HFF-Myc (cell line): ENCODE measurements at regions not wholly inside any gene's neighbourhood (a gene's known extent, or its start where the extent isn't known, plus 50 kb on each side); places are given as distances from the start of the nearest gene placed in this dataset.
"Not testable (repeated sequence)": the region's sequence is repeated elsewhere in the genome, so short reads cannot be mapped to it uniquely, and the experiment has no call there.

Experiments
- DNase-seq: peaks from one replicate; pipeline ENCODE4 v3.0.0-alpha.2; 2011; ENCODE audit warnings: low read depth; ENCODE audit errors: extremely low read depth
- H3K4me3 ChIP-seq: replicated peaks from 2 replicates; pipeline ENCODE4 v1.5.1; 2011; ENCODE audit warnings: low read depth, mild to moderate bottlenecking, control low read depth, low read length
- TF ChIP-seq, protein P1 (sequence below): IDR thresholded peaks from 2 replicates; pipeline ENCODE4 v1.5.1; 2012; ENCODE audit warnings: mild to moderate bottlenecking, low read depth, low read length, control low read depth; ENCODE audit errors: missing control alignments

DNA sequence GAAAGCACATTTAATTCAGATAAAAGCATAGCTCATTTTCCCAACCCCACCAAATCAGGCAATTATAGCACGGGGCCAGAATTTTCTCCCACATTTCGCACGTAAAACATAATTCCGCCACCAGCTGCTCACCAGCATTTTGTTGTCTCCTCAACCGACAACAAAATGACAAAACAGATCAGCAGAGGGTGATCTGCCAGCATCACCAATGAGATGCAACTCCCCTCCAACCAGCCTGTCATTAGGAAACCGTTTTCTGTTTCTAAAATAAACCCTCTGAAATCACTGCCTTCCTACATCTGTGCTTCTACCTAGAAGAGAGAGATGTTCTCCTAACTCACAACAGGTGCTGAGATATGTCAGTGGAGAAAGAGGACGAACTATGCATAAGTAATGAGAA is 654.8 kb upstream of the CPEB2 start:
- DNase-seq: no peak
- TF ChIP-seq, protein P1, sequence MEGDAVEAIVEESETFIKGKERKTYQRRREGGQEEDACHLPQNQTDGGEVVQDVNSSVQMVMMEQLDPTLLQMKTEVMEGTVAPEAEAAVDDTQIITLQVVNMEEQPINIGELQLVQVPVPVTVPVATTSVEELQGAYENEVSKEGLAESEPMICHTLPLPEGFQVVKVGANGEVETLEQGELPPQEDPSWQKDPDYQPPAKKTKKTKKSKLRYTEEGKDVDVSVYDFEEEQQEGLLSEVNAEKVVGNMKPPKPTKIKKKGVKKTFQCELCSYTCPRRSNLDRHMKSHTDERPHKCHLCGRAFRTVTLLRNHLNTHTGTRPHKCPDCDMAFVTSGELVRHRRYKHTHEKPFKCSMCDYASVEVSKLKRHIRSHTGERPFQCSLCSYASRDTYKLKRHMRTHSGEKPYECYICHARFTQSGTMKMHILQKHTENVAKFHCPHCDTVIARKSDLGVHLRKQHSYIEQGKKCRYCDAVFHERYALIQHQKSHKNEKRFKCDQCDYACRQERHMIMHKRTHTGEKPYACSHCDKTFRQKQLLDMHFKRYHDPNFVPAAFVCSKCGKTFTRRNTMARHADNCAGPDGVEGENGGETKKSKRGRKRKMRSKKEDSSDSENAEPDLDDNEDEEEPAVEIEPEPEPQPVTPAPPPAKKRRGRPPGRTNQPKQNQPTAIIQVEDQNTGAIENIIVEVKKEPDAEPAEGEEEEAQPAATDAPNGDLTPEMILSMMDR: no peak
- H3K4me3 ChIP-seq: no peak overlapping the region

DNA sequence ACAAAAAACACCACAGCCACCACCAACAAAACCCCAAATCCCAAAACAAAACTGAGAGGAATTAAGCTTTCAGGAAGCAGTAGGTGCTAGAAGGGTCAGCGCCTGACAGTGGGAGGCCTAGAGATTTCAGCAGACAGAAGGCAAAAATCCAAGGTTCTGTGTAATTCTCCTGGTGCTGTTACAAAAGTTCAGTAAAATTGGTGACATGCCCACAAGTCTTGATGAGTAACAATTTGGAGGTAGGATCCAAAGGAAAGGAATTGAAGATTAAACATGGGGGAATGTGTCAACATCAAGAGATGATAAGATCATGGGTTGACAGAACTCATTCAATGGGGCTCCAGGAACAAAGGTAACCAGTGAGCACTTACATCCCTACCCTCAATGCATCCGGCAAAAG is 653.8 kb upstream of the CPEB2 start:
- no peak overlapping the region for H3K4me3 ChIP-seq
- DNase-seq: no peak
- TF ChIP-seq, protein P1: no peak

DNA sequence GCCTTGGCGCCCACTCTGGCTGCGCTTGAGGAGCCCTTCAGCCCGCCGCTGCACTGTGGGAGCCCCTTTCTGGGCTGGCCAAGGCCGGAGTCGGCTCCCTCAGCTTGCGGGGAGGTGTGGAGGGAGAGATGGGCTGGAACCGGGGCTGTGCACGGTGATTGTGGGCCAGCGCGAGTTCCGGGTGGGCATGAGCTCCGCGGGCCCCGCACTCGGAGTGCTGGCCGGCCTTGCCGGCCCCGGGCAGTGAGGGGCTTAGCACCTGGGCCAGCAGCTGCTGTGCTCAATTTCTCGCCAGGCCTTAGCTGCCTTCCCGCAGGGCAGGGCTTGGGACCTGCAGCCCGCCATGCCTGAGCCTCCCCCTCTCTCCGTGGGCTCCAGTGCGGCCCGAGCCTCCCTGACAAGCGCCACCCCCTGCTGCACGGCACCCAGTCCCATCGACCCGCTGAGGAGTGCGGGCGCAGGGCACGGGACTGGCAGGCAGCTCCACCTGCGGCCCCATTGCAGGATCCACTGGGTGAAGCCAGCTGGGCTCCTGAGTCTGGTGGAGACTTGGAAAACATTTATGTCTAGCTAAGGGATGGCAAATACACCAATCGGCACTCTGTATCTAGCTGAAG is 643.6 kb upstream of the CPEB2 start:
- not testable (repeated sequence) for DNase-seq, H3K4me3 ChIP-seq

DNA sequence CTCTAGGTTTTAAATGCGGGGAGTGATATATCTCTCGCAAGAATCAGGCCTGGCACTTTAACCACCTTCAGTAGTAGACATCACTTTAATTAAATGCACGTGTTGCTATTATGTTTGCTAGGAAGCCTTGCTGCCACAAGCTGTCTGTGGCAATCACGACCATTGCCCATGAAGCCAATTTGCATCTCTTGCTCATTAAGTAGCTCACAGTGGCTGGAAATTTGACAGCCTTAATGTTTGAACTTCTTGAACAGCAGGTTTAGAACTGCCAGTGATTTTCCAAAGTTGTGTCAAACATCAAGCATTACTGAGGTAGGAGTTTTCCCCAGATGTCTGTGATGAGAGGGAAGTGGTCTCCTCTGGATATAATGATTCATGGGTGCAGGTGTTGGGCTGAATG is 642.3 kb upstream of the CPEB2 start:
- no peak overlapping the region for H3K4me3 ChIP-seq
- TF ChIP-seq, protein P1: no peak
- no peak for DNase-seq

DNA sequence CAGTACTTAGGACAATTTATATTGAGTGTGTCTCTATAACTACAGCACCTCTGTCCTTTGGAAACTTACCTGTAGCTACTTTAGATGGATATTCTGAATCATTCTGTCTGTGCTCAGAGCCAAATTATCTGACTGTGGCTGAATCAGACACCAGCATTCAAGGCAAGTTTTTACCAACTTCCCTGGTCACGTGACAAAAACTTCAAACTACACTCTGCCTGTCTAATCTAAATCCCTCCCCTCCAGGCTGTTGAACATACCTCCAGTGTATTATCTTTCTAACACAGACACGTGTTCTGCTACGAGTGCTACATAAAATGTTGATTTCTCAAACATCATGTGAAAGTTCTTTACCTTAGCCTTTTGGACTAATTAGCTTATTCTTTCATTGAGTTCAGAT is 641.2 kb upstream of the CPEB2 start:
- DNase-seq: no peak
- H3K4me3 ChIP-seq: no peak overlapping the region
- TF ChIP-seq, protein P1: no peak

DNA sequence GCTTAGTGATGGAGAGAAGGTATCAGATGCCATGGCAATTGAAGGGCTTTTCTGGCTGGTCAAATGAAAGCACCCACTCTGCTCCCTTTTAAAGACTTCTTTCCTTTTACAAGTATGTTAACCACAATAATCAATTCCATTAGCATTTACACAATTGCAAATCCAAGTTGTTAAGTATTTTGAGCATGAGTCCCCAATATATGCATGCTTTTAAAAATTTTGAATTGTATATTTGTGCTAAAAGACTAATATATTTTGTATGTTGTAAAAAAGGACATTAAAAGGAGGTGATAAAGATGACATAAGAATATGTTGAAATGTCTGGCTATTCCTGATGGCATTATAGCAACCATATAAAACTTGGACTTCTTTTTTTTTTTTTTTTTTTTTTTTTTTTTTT is 639.9 kb upstream of the CPEB2 start:
- H3K4me3 ChIP-seq: no peak overlapping the region
- TF ChIP-seq, protein P1: no peak
- DNase-seq: no peak

DNA sequence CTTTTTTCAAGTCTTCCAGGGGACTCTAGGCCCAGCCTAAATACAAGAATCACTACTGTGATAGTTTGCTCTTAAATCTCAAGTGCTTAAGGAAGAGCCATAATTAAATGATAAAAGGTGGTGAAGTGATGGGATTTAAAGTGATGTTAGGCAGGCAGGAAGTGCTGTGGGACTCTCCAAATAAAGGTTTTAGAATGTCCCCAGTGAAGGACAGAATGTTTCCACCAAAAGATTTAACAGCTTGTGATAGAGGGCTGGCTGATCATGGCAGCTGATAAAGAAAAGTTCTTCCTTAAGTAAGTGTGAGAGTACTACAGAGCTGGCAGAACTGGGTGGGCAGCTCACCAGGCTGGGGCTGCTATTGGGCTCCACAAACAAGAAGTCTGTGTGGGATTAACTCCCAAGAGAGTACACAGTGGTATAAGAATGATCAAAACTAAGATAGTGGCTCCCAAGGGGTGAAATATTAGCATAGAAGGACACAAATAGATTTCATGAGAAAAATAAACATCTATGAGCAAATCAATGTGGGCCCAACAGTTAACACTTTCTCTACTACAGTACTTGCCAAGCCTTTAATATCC is 637.2 kb upstream of the CPEB2 start:
- no peak overlapping the region for H3K4me3 ChIP-seq
- DNase-seq: no peak
- TF ChIP-seq, protein P1: no peak
